ENCODE measurements at regions not wholly inside any gene's neighbourhood (a gene's known extent, or its start where the extent isn't known, plus 50 kb on each side); places are given as distances from the start of the nearest gene placed in this dataset.

- CTCF ChIA-PET: no interaction called here
- no TSS peak for BruUV-seq (replicated peaks)
Measured at GRCh38 chr18:22033085-22033484, 136.3 kb upstream of the GATA6 start.

More at GRCh38 chr18:22033085-22033484, 136.3 kb upstream of the GATA6 start:
- dilution Hi-C loops (cut with HindIII; ENCODE audit: low sequenced_read_pairs, unreplicated experiment): no loop called here
- H2AFZ ChIP-seq (replicated peaks; ENCODE audit: low read length, poor library complexity): no peak overlapping the region
- H3K9me3 ChIP-seq (ENCODE audit: control insufficient read depth, insufficient read depth, low read length): no peaks in the 10 kb centered on the region
- H4K20me1 ChIP-seq (ENCODE audit: insufficient read depth, low read length): no peaks in the 10 kb centered on the region
- H3K56ac ChIP-seq (ENCODE audit: extremely low read depth, insufficient read depth, low read length): no peak overlapping the region
- H3K14ac ChIP-seq (replicated peaks; ENCODE audit: low read depth, low read length): no peak overlapping the region
- H3K9ac ChIP-seq (ENCODE audit: low read depth, low read length): no peak overlapping the region
- no peak overlapping the region for H4K5ac ChIP-seq (ENCODE audit: low read depth, low read length)
- H3K4me1 ChIP-seq (ENCODE audit: control insufficient read depth, insufficient read depth, low read length): no peaks in the 10 kb centered on the region
- no peak overlapping the region for H3K23ac ChIP-seq (ENCODE audit: low read depth, low read length)
- no peak overlapping the region for H2AK5ac ChIP-seq (ENCODE audit: low read depth, low read length)
- no peak overlapping the region for H4K91ac ChIP-seq (ENCODE audit: insufficient read depth, low read depth, low read length)
- in situ Hi-C loops (cut with MboI; ENCODE audit: low sequenced_read_pairs): no loop called here
- ATAC-seq (ENCODE audit: low read depth) (no peak), DNase-seq (no peak)
- H2AK9ac ChIP-seq (replicated peaks; ENCODE audit: low read depth, low read length, poor library complexity): no peak overlapping the region
- no peak overlapping the region for H3K4me3 ChIP-seq (ENCODE audit: insufficient read depth, low read depth, low read length)
- H4K8ac ChIP-seq (ENCODE audit: low read depth in 2 of 2, low read length in 2 of 2): no peak overlapping the region
- H3K36me3 ChIP-seq (ENCODE audit: control insufficient read depth, insufficient read depth, low read length): no peaks in the 10 kb centered on the region
- no peak overlapping the region for H3K4me2 ChIP-seq (ENCODE audit: low read depth, low read length)
- H3K79me1 ChIP-seq (ENCODE audit: low read depth in 1 of 2, low read length in 2 of 2): no peaks in the 10 kb centered on the region
- no peak overlapping the region for H2BK120ac ChIP-seq (ENCODE audit: low read depth, low read length)
- H3K18ac ChIP-seq (ENCODE audit: low read depth, low read length): no peak overlapping the region
- POLR2A ChIA-PET (ENCODE audit: unreplicated experiment): no interaction called here
- no peaks in the 10 kb centered on the region for H3K9me1 ChIP-seq (ENCODE audit: insufficient read depth, low read length)
- H2BK15ac ChIP-seq (ENCODE audit: low read depth, low read length): no peak overlapping the region
- H2BK20ac ChIP-seq (ENCODE audit: low read depth, low read length): no peak overlapping the region
- WGBS, 2 experiments (ENCODE audit: extremely low coverage in 2 of 2, insufficient read length in 1 of 2): no CpG with 5 or more reads among the region's 8 CpGs
- peaks cover 4% of the 10 kb centered on the region for H3K27me3 ChIP-seq (ENCODE audit: control insufficient read depth, insufficient read depth, low read length)
- H3K27ac ChIP-seq (ENCODE audit: insufficient read depth, low read length): no peak overlapping the region
- intact Hi-C loops (cut with micrococcal nuclease): no loop called here
- TF ChIP-seq POLR2A (IDR thresholded peaks at IDR 0.05; ENCODE audit: low read depth, low read length): no peak
- no peak for TF ChIP-seq BHLHE40 (IDR thresholded peaks at IDR 0.05; ENCODE audit: low read depth, low read length)
- no peak for TF ChIP-seq USF2 (IDR thresholded peaks at IDR 0.05; ENCODE audit: low read depth, low read length)
- TF ChIP-seq NFE2L2 (IDR thresholded peaks at IDR 0.05; ENCODE audit: low read depth, low read length): no peak
- TF ChIP-seq FOS (IDR thresholded peaks at IDR 0.05; ENCODE audit: low read depth, low read length): no peak
- no peak for TF ChIP-seq CTCF (conservative IDR thresholded peaks at IDR 0.05; ENCODE audit: low read depth, low read length)
- TF ChIP-seq MAFK (IDR thresholded peaks at IDR 0.05; ENCODE audit: low read depth, low read length): no peak
- no peak for TF ChIP-seq SMC3 (IDR thresholded peaks at IDR 0.05; ENCODE audit: low read depth, low read length)
- TF ChIP-seq CEBPB (IDR thresholded peaks at IDR 0.05; ENCODE audit: low read depth, low read length): no peak
- TF ChIP-seq RFX5 (IDR thresholded peaks at IDR 0.05; ENCODE audit: low read depth, low read length): no peak
- TF ChIP-seq MAZ (IDR thresholded peaks at IDR 0.05; ENCODE audit: borderline replicate concordance, low read depth, low read length): no peak
- TF ChIP-seq ELK1 (IDR thresholded peaks at IDR 0.05; ENCODE audit: borderline replicate concordance, low read depth, low read length): no peak
- TF ChIP-seq RAD21 (IDR thresholded peaks at IDR 0.05; ENCODE audit: low read length): no peak
- TF ChIP-seq CHD1 (IDR thresholded peaks at IDR 0.05; ENCODE audit: low read depth, low read length): no peak
- no peak overlapping the region for H2BK5ac ChIP-seq (ENCODE audit: low read depth, low read length, poor library complexity, severe bottlenecking)
- no peak overlapping the region for H3K4ac ChIP-seq (ENCODE audit: low read depth, low read length)

Data from IMR-90 (cell line).